Fibroblast of skin of left quadriceps (primary cell): ENCODE measurements at regions not wholly inside any gene's neighbourhood (a gene's known extent, or its start where the extent isn't known, plus 50 kb on each side); places are given as distances from the start of the nearest gene placed in this dataset.
"Not testable (repeated sequence)": the region's sequence is repeated elsewhere in the genome, so short reads cannot be mapped to it uniquely, and the experiment has no call there.

Experiments used
- DNase-seq, 2 experiments: peaks; one replicate each; pipeline ENCODE4 v3.0.0-alpha.2; 2013; ENCODE audit warnings: low read depth in 2 of 2

DNA sequence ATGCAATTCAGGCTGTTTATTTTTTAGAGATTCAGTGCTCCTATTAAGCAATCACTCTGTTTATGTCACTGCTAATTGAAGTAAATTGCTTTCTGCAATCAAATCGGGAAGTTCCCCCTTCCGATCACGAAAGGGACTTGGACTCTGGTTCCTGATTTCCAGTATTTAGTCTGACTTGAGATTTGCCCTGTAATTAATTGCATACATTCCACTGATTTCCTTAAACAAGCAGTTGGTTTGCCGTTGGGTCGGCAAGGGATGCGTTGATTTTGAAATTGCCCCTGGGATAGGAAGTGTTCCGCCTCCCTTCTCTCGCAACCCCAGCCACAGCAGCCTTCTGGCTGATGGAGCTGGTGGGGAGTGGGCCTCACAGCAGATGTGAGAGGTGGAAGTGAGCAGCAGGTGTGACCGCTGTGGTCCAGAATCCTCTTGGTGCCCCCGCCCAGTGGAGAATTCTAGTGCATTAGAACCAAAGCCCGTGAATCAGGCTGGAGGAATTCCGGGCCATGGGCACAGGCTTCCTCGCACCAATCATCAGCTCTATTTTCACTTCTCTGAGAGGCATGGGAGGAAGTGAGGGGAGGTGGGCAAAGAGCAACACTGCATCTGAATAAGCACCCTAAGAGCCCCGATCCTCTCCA lies 102.5 kb downstream of the SPRY4 start:
- DNase-seq, result no peak

- DNase-seq, result no peak
Observed at GRCh38 chr5:142221091-142221860, 103.5 kb downstream of the SPRY4 start.

GRCh38 chr5:142219146-142219545 lies 105.7 kb downstream of the SPRY4 start:
- no peak for DNase-seq

GRCh38 chr5:142216931-142217330 lies 107.9 kb downstream of the SPRY4 start:
- no peak for DNase-seq

GRCh38 chr5:142215915-142216681 lies 107.5 kb downstream of the NDFIP1 start:
- DNase-seq, result peak; percentile 96 to 97

- no peak for DNase-seq
Observed at GRCh38 chr5:142213077-142213476, 104.5 kb downstream of the NDFIP1 start.

GRCh38 chr5:142211918-142212317 lies 103.3 kb downstream of the NDFIP1 start:
- DNase-seq, result no peak

- DNase-seq, result no peak
Observed at GRCh38 chr5:142210864-142211412, 102.4 kb downstream of the NDFIP1 start.

DNA sequence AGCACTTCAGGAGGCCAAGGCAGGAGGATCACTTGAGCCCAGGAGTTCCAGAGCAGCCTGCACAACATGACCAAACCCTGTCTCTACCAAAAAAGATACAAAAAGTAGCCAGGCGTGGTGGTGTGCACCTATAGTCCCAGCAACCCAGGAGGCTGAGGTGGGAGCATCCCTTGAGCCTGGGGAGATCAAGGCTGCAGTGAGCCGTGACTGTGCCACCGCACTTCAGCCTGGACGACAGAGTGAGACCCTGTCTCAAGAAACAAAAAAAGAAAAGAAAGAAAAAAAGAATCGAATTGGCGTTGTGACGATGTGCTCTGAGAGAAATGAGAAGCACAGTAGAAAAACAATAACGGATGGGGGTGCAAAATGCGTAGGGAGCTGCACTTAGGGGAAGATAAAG lies 101.4 kb downstream of the NDFIP1 start:
- DNase-seq, result no peak

DNA sequence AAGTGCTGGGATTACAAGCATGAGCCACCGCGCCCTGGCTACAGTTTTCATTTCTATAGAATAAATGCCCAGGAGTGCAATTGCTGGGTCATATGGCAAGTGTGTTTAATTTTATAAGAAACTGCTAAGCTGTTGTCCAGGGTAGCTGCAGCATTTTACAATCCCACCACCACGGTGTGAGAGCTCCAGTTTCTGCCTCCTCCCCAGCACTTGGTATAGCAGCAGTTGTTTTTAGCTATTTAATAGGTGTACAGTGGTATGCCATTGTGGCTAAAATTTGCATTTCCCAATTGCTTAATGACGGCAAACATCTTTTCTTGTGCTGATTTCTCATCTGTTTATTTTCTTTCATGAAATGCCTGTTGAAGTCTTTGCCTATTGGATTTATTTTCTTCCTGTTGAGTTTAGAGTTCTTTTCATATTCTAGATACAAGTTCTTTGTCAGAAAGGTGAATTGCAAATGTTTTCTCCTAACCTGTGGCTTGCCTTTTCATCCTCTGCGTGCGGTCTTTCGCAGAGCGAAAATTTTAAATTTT lies 100.3 kb downstream of the NDFIP1 start:
- no peak for DNase-seq

DNA sequence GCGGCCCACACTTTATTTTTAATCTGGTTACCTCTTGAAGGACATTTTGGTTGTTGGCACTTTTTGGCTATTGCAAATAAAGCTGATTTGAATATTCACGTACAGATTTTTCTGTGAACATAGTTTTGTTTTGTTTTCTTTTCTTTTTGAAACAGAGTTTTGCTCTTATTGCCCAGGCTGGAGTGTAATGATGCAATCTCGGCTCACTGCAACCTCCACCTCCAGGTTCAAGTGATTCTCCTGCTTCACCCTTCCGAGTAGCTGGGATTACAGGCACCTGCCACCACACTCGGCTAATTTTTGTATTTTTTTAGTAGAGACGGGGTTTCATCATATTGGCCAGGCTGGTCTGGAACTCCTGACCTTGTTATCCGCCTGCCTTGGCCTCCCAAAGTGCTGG lies 99.7 kb downstream of the NDFIP1 start:
- not testable (repeated sequence) for DNase-seq

DNA sequence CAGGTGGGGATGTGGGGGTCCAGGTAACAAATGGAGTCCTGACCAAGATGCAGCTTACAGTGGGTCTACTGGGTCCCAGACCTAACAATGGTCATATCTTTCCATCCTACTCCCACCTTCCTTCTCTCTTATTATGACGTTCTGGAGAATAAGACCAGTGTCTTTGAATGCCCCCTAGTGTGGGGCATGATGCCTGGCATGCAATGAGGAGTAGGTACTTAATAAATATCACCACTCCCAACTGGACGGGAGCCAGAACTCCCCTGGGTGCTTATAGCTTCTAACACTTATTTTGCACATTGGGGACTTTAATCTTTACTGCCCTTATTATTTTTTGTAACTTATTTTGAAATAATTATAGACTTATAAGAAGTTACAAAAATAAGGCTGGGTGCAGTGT lies 98.2 kb downstream of the NDFIP1 start:
- DNase-seq, result no peak

DNA sequence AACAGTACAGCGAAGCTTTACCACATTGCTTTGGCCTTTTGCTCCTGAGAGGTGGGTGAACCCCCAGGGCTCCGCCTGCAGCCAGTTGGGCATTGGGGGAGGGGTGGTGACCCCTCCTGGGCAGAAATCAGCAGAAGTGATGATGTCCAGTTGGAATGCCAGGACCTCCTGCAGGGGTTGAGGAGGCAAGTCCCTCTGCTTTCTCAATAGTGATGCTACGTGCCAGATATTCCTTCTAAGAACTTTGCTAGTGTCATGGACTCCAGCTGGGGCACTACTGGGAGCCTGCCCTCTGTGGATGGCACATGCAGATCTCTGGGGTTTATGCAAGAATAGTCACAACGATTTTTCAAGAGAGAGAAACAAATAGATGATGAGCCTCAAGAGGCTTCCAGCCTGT lies 95.6 kb downstream of the NDFIP1 start:
- no peak for DNase-seq
